PC-3 (cell line): ENCODE measurements at regions not wholly inside any gene's neighbourhood (a gene's known extent, or its start where the extent isn't known, plus 50 kb on each side); places are given as distances from the start of the nearest gene placed in this dataset.

ENCODE experiments used
- ATAC-seq: fragments of 200-7000 bp; cut with Tn5 transposase; 2 replicates; pipeline ENCODE4 v1.9.1; 2020; ENCODE audit warnings: mild to moderate bottlenecking, moderate library complexity
- BruUV-seq: library from RNA; stranded (reverse); fragments of 400-500 nt; replicated peaks from 2 replicates; lab custom pipeline; 2021; lab: Mats Ljungman, UMichigan
- CTCF ChIA-PET: fragments of 300-600 bp; sonication (Branson Sonifier 250); formaldehyde crosslinking; loops from one replicate; lab custom pipeline; 2022; ENCODE audit warnings: antibody characterized with exemption; lab: Charles Lee
- POLR2A ChIA-PET: fragments of 300-600 bp; sonication (Branson Sonifier 250); formaldehyde crosslinking; loops from one replicate; lab custom pipeline; 2022; ENCODE audit warnings: antibody characterized with exemption; ENCODE audit not compliant: unreplicated experiment; lab: Charles Lee
- DNase-seq: peaks from one replicate; pipeline ENCODE4 v3.0.0-alpha.2; 2015
- H2AFZ ChIP-seq: fragments of 300-600 bp; sonication (generic); 2 replicates; pipeline ENCODE4 v1.6.0; 2016; ENCODE audit warnings: antibody characterized with exemption, low read length
- H3F3A ChIP-seq: fragments of 300-600 bp; sonication (generic); one replicate; pipeline ENCODE4 v1.6.0; 2017; ENCODE audit warnings: antibody characterized with exemption, low read length, control low read depth, mild to moderate bottlenecking; ENCODE audit not compliant: unreplicated experiment
- H3K27ac ChIP-seq: fragments of 300-600 bp; sonication (generic); 2 replicates; pipeline ENCODE4 v1.5.1; 2016; ENCODE audit warnings: mild to moderate bottlenecking, low read length
- H3K27me3 ChIP-seq: fragments of 300-600 bp; sonication (generic); 2 replicates; pipeline ENCODE4 v1.6.1; 2016; ENCODE audit warnings: low read length, mixed read lengths
- H3K36me3 ChIP-seq: fragments of 300-600 bp; sonication (generic); 2 replicates; pipeline ENCODE4 v1.6.1; 2016; ENCODE audit warnings: low read depth, mixed run types, low read length, mixed read lengths
- H3K4me1 ChIP-seq: fragments of 300-600 bp; sonication (generic); 2 replicates; pipeline ENCODE4 v1.5.1; 2016; ENCODE audit warnings: low read length; ENCODE audit not compliant: insufficient read depth
- H3K4me2 ChIP-seq: fragments of 300-600 bp; sonication (generic); 2 replicates; pipeline ENCODE4 v1.6.0; 2016; ENCODE audit warnings: low read length
- H3K4me3 ChIP-seq: fragments of 300-600 bp; sonication (generic); 2 replicates; pipeline ENCODE4 v1.5.1; 2016; ENCODE audit warnings: mild to moderate bottlenecking, low read length, mixed read lengths
- H3K79me2 ChIP-seq: fragments of 300-600 bp; sonication (generic); 2 replicates; pipeline ENCODE4 v1.6.1; 2017; ENCODE audit warnings: low read length, mixed read lengths
- H3K9ac ChIP-seq: fragments of 300-600 bp; sonication (generic); 2 replicates; pipeline ENCODE4 v1.6.0; 2016; ENCODE audit warnings: mild to moderate bottlenecking, low read length
- H3K9me2 ChIP-seq: fragments of 300-600 bp; sonication (generic); replicated peaks from 2 replicates; pipeline ENCODE4 v1.6.1; 2016; ENCODE audit warnings: mixed run types, low read length, mixed read lengths
- H3K9me3 ChIP-seq: fragments of 300-600 bp; sonication (generic); 2 replicates; pipeline ENCODE4 v1.6.1; 2016; ENCODE audit warnings: low read length, mixed read lengths
- H4K20me1 ChIP-seq: fragments of 300-600 bp; sonication (generic); 2 replicates; pipeline ENCODE4 v1.6.1; 2016; ENCODE audit warnings: low read length, mixed read lengths
- EZH2 ChIP-seq: fragments of 300-600 bp; sonication (generic); IDR thresholded peaks from one replicate; pipeline ENCODE4 v1.6.1; 2017; ENCODE audit warnings: antibody characterized with exemption, mild to moderate bottlenecking, low read length; ENCODE audit not compliant: unreplicated experiment
- EZH2phosphoT487 ChIP-seq: fragments of 300-600 bp; sonication (generic); IDR thresholded peaks from 2 replicates; pipeline ENCODE4 v1.6.1; 2018; ENCODE audit warnings: mild to moderate bottlenecking, antibody characterized with exemption, low read length, borderline replicate concordance
- intact Hi-C: fragments of 100-400 bp; cut with micrococcal nuclease; formaldehyde crosslinking; loops from 2 replicates; pipeline ENCODE4 v1.9.0; 2023
- TF ChIP-seq, protein P1 (sequence below): fragments of 300-600 bp; sonication (generic); conservative IDR thresholded peaks from 2 replicates; pipeline ENCODE4 v1.5.1; 2017; ENCODE audit warnings: antibody characterized with exemption, low read depth, mild to moderate bottlenecking, low read length

- Histone ChIP-seq H3K9me2 (no peaks in the 10 kb centered on the region), H3K4me1 (no peaks in the 10 kb centered on the region), H2AFZ (no peak overlapping the region), H4K20me1 (no peaks in the 10 kb centered on the region), H3K36me3 (no peaks in the 10 kb centered on the region), H3F3A (no peaks in the 10 kb centered on the region), H3K27me3 (no peaks in the 10 kb centered on the region), H3K9ac (no peak overlapping the region), H3K79me2 (no peaks in the 10 kb centered on the region), H3K27ac (no peak overlapping the region), H3K9me3 (0 out of 2 replicates have a peak, but pooled peaks cover 10% of the 10 kb centered on the region), H3K4me3 (no peak overlapping the region), H3K4me2 (no peak overlapping the region)
- no peak for ATAC-seq
- no peak for DNase-seq
- no TSS peak for BruUV-seq
- intact Hi-C loops, result no loop called here
- TF ChIP-seq EZH2phosphoT487 (no peak), EZH2 (no peak)
- TF ChIP-seq, protein P1, sequence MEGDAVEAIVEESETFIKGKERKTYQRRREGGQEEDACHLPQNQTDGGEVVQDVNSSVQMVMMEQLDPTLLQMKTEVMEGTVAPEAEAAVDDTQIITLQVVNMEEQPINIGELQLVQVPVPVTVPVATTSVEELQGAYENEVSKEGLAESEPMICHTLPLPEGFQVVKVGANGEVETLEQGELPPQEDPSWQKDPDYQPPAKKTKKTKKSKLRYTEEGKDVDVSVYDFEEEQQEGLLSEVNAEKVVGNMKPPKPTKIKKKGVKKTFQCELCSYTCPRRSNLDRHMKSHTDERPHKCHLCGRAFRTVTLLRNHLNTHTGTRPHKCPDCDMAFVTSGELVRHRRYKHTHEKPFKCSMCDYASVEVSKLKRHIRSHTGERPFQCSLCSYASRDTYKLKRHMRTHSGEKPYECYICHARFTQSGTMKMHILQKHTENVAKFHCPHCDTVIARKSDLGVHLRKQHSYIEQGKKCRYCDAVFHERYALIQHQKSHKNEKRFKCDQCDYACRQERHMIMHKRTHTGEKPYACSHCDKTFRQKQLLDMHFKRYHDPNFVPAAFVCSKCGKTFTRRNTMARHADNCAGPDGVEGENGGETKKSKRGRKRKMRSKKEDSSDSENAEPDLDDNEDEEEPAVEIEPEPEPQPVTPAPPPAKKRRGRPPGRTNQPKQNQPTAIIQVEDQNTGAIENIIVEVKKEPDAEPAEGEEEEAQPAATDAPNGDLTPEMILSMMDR, result no peak
- POLR2A ChIA-PET, result interaction anchor here (0.6 kb wide), 1 partner anchor 852 kb away, joined by 4 read pairs; no protein-coding TSS in a partner anchor
- CTCF ChIA-PET, result no interaction called here
These were observed 443.7 kb upstream of the GRM7 start for GRCh38 chr3:6417174-6417573.

DNA sequence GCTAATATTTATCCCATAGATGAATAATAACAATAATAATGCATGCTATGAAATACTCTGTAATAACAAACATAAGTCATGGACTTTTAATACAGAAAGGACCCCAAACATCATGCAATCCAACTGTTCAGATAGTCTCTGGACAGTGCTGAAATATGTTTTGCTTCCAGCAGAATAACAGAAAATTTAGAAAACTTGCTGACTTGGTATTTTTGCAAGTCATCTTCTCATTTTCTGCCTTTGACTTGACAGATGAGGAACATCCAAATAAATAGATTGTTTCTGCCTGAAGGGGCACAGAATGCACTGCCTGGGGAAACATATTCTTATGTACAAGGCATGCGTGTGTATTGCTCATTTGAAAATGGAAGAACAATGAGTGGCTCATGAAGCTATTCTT, 442.4 kb upstream of the GRM7 start:
- H3K4me1 ChIP-seq, result no peaks in the 10 kb centered on the region
- no peaks in the 10 kb centered on the region for H3K9me2 ChIP-seq
- no peak overlapping the region for H2AFZ ChIP-seq
- no peaks in the 10 kb centered on the region for H3K79me2 ChIP-seq
- ChIA-PET CTCF (no interaction called here), POLR2A (no interaction called here)
- BruUV-seq, result no TSS peak
- H3K27me3 ChIP-seq, result no peaks in the 10 kb centered on the region
- H3K36me3 ChIP-seq, result no peaks in the 10 kb centered on the region
- no peak for DNase-seq
- H4K20me1 ChIP-seq, result no peaks in the 10 kb centered on the region
- H3K9ac ChIP-seq, result no peak overlapping the region
- ATAC-seq, result no peak
- intact Hi-C loops, result no loop called here
- no peak overlapping the region for H3K27ac ChIP-seq
- 0 out of 2 replicates have a peak, but pooled peaks cover 10% of the 10 kb centered on the region for H3K9me3 ChIP-seq
- H3F3A ChIP-seq, result no peaks in the 10 kb centered on the region
- H3K4me3 ChIP-seq, result no peak overlapping the region
- no peak overlapping the region for H3K4me2 ChIP-seq
- TF ChIP-seq EZH2phosphoT487, result no peak
- TF ChIP-seq, protein P1, result no peak
- TF ChIP-seq EZH2, result no peak

DNA sequence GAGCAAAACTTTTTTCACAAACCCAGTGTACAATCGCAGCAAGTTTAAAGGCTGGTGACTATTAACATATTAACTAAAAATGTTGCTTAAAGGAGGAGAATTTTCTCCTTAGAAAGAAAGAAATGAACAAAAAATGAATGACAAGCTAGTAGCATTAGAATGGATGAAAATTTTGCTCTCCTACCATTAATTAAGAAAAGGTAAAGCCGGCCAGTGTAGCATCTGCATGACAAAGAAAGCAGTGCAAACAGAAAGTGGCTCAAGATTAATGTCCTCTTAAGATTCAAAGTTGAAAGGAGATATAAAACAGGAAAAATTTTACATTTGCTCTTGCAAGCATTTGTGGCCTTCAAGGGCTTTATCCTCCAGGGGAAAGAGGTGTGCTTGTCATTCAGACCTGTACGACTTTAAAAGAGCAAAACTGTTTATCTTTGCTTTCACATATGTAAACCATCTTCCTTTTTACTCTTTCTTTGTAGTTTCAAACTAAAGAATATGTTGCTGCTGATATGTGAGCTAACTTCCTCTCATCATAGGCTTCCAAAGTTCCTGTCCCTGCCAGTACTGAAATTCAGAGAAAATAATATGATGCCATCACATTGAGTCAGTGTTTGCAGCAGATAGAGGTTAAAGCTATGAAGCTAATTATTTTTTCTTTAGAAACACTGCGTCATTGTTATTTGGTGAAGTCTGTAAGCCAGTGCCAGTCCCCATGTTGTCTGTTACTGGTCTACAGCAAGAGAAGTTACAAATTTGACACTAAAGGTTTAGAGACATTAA, 439.1 kb upstream of the GRM7 start:
- no peak for ATAC-seq

More for the DNA sequence above, 439.1 kb upstream of the GRM7 start:
- Histone ChIP-seq H3K4me3 (no peak overlapping the region), H2AFZ (no peak overlapping the region), H3K9me2 (no peaks in the 10 kb centered on the region), H4K20me1 (no peaks in the 10 kb centered on the region), H3K9me3 (0 out of 2 replicates have a peak, but pooled peaks cover 23% of the 10 kb centered on the region), H3K27me3 (no peaks in the 10 kb centered on the region), H3K79me2 (no peaks in the 10 kb centered on the region), H3K9ac (no peak overlapping the region), H3K36me3 (no peaks in the 10 kb centered on the region), H3K4me2 (no peak overlapping the region), H3K27ac (no peak overlapping the region), H3K4me1 (no peaks in the 10 kb centered on the region), H3F3A (no peaks in the 10 kb centered on the region)
- no TSS peak for BruUV-seq
- POLR2A ChIA-PET, result no interaction called here
- CTCF ChIA-PET, result no interaction called here
- TF ChIP-seq, protein P1, result no peak
- TF ChIP-seq EZH2phosphoT487 (no peak), EZH2 (no peak)
- intact Hi-C loops, result no loop called here
- DNase-seq, result no peak
